ENCODE measurements at regions not wholly inside any gene's neighbourhood (a gene's known extent, or its start where the extent isn't known, plus 50 kb on each side); places are given as distances from the start of the nearest gene placed in this dataset.

GRCh38 chr5:40378396-40379177 lies 301.1 kb upstream of the PTGER4 start:
- TF ChIP-seq CTCF (IDR thresholded peaks at IDR 0.05; ENCODE audit: low read length) (no peak), EZH2 (optimal IDR thresholded peaks at IDR 0.05; ENCODE audit: low read depth, low read length) (no peak)

Measured in MM.1S (cell line).